IPS-15b (cell line): ENCODE measurements at regions not wholly inside any gene's neighbourhood (a gene's known extent, or its start where the extent isn't known, plus 50 kb on each side); places are given as distances from the start of the nearest gene placed in this dataset.

Experiments used
- H3K27me3 ChIP-seq: one replicate; pipeline ENCODE4 v1.6.1; 2013; ENCODE audit warnings: low read length; ENCODE audit not compliant: control insufficient read depth, insufficient read depth
- H3K36me3 ChIP-seq: one replicate; pipeline ENCODE4 v1.6.1; 2013; ENCODE audit warnings: low read length; ENCODE audit not compliant: control insufficient read depth, insufficient read depth
- H3K4me1 ChIP-seq: one replicate; pipeline ENCODE4 v1.6.1; 2013; ENCODE audit warnings: mild to moderate bottlenecking, low read length; ENCODE audit not compliant: control insufficient read depth, insufficient read depth
- H3K4me3 ChIP-seq: one replicate; pipeline ENCODE4 v1.5.1; 2013; ENCODE audit warnings: low read depth, low read length
- H3K9ac ChIP-seq: one replicate; pipeline ENCODE4 v1.6.1; 2013; ENCODE audit warnings: low read depth, mild to moderate bottlenecking, low read length
- H3K9me3 ChIP-seq: one replicate; pipeline ENCODE4 v1.6.1; 2013; ENCODE audit warnings: mild to moderate bottlenecking, low read length; ENCODE audit not compliant: control insufficient read depth, insufficient read depth

DNA sequence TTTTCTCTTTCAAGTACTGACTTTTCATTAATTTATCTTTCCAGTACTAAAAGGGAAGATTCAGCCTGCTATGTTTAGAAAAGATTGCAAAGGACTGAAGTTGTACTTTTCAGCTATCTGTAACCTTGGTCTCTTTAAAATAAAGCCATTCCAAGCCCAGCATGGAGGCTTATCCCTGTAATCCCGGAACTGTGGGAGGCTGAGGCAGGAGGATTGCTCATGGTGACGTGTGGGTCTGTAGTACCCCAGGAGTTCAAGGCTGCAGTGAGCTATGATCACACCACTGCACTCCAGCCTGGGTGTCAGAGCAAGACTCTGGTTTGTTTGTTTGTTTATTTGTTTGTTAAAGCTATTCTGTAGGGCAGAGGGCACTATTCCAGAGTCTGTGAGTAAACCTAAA, 50.6 kb upstream of the TMEM170B start:
- H3K27me3 ChIP-seq = no peaks in the 10 kb centered on the region
- no peak overlapping the region for H3K9ac ChIP-seq
- H3K36me3 ChIP-seq = no peaks in the 10 kb centered on the region
- H3K4me1 ChIP-seq = no peaks in the 10 kb centered on the region
- no peak overlapping the region for H3K4me3 ChIP-seq
- H3K9me3 ChIP-seq = no peaks in the 10 kb centered on the region

DNA sequence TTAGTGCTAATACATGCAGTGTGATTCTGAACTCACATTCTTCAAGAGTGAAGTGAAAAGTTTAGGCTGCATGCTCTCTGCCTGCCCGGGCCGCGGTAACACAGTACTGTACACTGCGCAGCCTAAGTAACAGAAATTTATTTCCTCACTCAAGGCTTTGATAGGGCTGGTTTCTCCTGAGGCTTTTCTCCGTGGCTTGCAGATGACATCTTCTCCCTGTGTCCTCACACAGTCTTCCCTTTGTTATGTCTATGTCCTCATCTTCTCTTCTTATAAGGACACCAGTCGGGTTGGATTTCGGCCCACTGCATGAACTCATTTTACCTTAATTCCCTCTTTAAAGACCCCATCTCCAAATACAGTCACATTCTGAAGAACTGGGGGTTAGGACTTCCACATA, 51.1 kb upstream of the TMEM170B start:
- Histone ChIP-seq H3K27me3 (no peaks in the 10 kb centered on the region), H3K36me3 (no peaks in the 10 kb centered on the region), H3K9me3 (no peaks in the 10 kb centered on the region), H3K4me3 (no peak overlapping the region), H3K9ac (no peak overlapping the region), H3K4me1 (no peaks in the 10 kb centered on the region)

DNA sequence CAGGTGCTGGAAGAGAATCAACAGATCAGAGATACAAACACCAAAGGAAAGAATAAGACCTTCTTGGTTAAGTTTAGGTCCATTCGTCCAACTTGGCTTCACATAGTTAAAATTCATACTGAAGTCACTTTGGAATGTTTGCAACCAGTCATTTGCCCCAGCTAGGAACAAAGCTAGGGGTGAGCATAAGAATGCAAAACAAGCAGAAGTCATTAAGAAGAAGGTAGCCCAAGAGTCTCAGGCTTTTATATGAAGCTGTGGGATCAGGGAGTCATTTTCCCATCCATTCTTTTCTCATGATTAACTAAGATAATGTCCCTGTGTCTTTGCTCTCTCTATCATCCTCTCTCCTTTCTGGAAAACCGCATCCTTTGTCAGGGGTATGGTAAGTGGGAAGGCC, 51.5 kb upstream of the TMEM170B start:
- Histone ChIP-seq H3K4me1 (no peaks in the 10 kb centered on the region), H3K9me3 (no peaks in the 10 kb centered on the region), H3K4me3 (no peak overlapping the region), H3K36me3 (no peaks in the 10 kb centered on the region), H3K9ac (no peak overlapping the region), H3K27me3 (no peaks in the 10 kb centered on the region)

DNA sequence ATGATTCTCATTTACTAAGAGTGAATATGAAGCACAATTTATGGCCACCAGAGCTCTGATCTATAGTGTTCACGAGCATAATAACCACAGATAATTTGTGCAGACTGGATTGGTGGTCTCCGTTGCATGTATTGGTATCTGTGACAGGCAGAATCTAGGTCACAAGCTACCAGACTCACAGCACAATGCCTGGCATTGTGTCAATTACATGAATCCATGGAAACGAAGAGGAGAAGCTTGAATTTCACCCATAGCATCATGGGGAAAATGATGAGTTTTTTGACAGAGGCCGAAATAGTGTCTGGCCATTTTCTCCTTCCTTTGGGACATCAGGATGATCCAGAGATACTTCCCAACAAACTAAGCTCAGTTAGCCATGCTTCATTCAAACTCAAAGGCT, 52.3 kb upstream of the TMEM170B start:
- Histone ChIP-seq H3K9me3 (no peaks in the 10 kb centered on the region), H3K4me3 (no peak overlapping the region), H3K36me3 (no peaks in the 10 kb centered on the region), H3K4me1 (no peaks in the 10 kb centered on the region), H3K27me3 (no peaks in the 10 kb centered on the region), H3K9ac (no peak overlapping the region)

DNA sequence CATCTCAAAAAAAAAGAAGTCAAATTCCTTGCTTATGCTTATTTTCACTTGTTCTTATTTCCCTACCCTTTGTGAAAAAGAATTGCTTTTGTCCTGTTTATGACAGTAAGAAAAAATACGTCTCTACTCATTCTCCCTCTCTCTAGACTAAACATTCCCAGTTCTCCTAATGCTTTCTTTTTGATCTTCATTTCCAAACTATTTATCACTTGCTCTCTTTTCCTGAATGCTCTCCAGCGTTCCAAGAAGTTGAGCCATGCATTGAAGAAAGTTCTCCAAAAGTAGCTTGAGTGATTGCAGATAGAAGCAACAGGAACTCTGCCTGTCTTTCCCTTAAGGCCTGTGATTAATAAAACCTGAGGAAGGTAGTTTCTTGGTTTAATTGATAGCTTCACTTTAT, 53.1 kb upstream of the TMEM170B start:
- Histone ChIP-seq H3K4me1 (no peaks in the 10 kb centered on the region), H3K4me3 (no peak overlapping the region), H3K36me3 (no peaks in the 10 kb centered on the region), H3K27me3 (no peaks in the 10 kb centered on the region), H3K9ac (no peak overlapping the region), H3K9me3 (no peaks in the 10 kb centered on the region)

DNA sequence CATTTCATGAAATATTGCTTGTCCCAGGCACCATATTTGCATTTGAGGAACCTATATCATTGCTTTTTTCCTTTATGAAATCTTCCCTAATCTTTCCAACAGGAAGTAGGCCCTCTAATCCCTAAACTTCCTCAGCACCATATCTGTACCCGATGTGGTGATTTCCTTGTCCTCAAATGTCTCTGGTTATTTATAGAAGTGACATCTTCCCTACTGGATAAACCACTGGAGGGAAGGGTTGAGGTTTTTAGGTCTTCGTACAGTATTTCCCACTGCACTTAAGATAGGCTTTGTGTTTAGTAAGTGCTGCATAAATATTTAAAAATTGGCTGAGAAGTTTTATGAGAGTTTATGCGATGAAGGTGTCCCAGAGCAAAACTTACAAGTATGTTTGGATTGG, 54.9 kb upstream of the TMEM170B start:
- Histone ChIP-seq H3K9me3 (no peaks in the 10 kb centered on the region), H3K4me1 (no peaks in the 10 kb centered on the region), H3K36me3 (no peaks in the 10 kb centered on the region), H3K27me3 (no peaks in the 10 kb centered on the region), H3K4me3 (no peak overlapping the region), H3K9ac (no peak overlapping the region)

DNA sequence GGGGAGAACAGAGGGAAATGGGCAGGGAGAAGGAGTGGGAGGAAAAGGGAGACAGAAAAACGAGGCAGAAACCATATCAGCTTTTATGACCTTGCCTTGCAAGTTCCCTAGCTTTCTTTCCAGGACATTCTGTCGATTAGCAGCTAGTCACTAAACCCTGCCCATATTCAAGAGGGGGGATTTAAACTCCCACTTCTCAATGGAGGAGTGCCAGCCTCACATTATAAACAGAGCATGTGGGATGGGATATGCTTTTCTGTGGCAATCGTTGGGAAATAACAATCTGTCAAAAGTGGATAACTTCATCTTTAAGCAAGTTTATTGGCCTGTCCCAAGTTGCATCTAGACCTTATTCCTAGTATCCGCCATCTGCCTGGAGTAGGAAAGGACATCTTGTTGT, 57.0 kb upstream of the TMEM170B start:
- Histone ChIP-seq H3K9ac (no peak overlapping the region), H3K4me1 (no peaks in the 10 kb centered on the region), H3K9me3 (no peaks in the 10 kb centered on the region), H3K4me3 (no peak overlapping the region), H3K36me3 (no peaks in the 10 kb centered on the region), H3K27me3 (no peaks in the 10 kb centered on the region)

DNA sequence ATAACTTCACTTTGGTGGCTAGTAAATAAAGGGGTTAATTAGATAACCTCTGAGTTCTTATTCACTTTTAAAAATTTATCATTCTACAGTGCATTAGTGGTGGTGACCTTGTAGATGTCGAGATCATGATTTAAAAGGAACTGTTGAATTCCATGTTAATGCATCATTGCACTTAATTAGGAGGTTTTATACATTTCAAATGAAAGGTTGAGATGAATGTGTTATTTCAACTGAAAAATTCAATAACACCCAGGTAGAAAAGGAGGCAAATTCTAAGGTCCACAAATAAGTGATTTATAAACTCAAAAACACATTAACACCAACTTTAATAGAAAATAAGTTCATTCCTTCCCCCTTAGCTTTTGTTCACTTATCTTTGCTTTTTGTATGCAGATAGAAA, 58.3 kb upstream of the TMEM170B start:
- no peaks in the 10 kb centered on the region for H3K9me3 ChIP-seq
- no peaks in the 10 kb centered on the region for H3K36me3 ChIP-seq
- H3K27me3 ChIP-seq = no peaks in the 10 kb centered on the region
- H3K9ac ChIP-seq = no peak overlapping the region
- H3K4me3 ChIP-seq = no peak overlapping the region
- H3K4me1 ChIP-seq = no peaks in the 10 kb centered on the region

DNA sequence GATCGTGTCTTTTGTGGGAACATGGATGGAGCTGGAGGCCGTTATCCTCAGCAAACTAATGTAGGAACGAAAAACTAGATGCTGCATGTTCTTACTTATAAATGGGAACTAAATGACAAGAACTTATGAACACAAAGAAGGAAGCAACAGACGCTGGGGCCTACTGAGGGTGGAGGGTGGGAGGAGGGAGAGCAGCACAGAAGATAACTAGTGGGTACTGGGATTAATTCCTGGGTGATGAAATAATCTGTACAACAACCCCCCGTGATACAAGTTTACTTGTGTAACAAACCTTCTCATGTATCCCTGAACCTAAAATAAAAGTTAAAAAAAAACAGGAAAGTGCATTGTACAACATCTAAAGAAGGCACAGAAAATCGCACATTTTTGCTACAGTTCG, 59.0 kb upstream of the TMEM170B start:
- Histone ChIP-seq H3K9me3 (no peaks in the 10 kb centered on the region), H3K27me3 (no peaks in the 10 kb centered on the region), H3K4me3 (no peak overlapping the region), H3K9ac (no peak overlapping the region), H3K4me1 (no peaks in the 10 kb centered on the region), H3K36me3 (no peaks in the 10 kb centered on the region)

DNA sequence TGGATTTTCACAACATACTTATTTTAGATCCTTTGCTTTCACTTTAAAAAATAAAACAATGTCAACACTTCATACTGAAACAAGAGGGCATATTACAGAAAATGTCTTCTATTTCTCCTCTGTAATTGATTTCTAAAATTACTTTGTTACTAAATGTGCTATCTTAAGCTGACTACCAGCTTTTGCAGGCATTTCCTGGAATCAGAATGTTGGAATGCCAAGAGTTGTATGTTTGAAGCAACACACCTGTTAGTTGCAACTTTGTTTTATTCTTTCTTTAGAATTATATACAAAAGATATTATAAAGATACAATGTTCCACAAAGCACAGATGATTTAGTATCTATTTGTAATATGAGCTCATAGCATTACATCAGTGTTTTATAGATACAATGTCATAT, 62.5 kb upstream of the TMEM170B start:
- Histone ChIP-seq H3K36me3 (no peaks in the 10 kb centered on the region), H3K4me3 (no peak overlapping the region), H3K9ac (no peak overlapping the region), H3K27me3 (no peaks in the 10 kb centered on the region), H3K9me3 (no peaks in the 10 kb centered on the region), H3K4me1 (no peaks in the 10 kb centered on the region)

DNA sequence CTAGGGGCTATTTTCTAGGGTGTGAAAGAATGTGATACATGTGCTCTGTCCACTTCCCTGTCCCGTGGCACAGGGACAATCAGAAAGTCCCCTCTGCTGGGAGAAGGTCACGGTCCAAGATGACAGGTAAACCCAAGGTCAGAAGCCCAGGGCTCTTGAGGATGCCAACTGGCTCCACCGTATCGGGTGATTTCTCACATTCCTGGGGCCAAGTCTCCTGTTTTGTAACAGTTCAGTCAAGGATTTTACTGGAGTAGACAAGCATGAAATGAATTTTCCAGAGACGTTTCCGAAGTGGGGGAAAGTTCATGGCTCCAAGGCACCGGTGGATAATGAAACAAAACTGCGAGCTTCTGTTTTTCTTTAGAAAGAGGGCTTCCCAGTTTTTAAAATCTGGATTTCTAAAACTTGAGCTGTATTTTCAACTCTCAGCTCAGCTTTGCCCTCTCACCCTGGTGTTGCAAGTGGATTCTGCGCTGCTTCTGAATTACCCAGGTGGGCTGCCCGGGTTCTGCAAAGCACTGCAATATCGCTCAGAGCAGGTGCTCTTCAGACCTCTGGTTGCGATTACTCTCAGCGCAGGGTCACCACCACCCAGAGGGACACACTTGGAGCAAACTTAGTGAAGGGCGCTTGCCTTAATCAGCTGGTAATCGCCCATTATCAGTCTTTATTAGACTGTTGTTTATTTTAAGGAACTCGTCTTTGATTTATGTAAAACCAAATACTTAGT, 64.4 kb upstream of the TMEM170B start:
- no peak overlapping the region for H3K9ac ChIP-seq

DNA sequence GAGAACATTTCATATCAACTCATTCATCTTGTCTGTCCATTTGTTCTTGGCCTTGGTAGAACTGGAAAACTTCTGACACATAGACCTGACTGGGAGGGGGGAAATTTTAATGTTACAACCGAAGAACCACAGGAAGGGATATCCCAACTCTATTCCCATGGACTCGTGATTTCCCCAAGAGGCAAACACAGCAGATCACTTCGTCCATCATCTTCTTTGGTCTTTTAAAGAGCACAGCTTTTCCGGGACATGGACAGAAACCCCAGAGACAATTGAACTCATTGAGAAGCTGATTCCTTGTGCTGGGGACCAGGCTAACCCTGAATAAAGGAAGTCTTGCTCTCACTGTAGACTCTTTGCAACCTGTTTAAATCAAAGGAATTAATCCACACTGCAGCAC, 66.3 kb upstream of the TMEM170B start:
- H3K9me3 ChIP-seq = no peaks in the 10 kb centered on the region
- no peak overlapping the region for H3K9ac ChIP-seq
- H3K4me3 ChIP-seq = no peak overlapping the region
- H3K27me3 ChIP-seq = no peaks in the 10 kb centered on the region
- no peaks in the 10 kb centered on the region for H3K36me3 ChIP-seq
- H3K4me1 ChIP-seq = no peaks in the 10 kb centered on the region

More for the DNA sequence above, 64.4 kb upstream of the TMEM170B start:
- Histone ChIP-seq H3K9me3 (no peaks in the 10 kb centered on the region), H3K4me1 (no peaks in the 10 kb centered on the region), H3K27me3 (no peaks in the 10 kb centered on the region), H3K4me3 (no peak overlapping the region), H3K36me3 (no peaks in the 10 kb centered on the region)
